ENCODE measurements at regions not wholly inside any gene's neighbourhood (a gene's known extent, or its start where the extent isn't known, plus 50 kb on each side); places are given as distances from the start of the nearest gene placed in this dataset.

- no peak for TF ChIP-seq ETS1 (conservative IDR thresholded peaks at IDR 0.05; ENCODE audit: control insufficient read depth, low read depth, low read length)
- TF ChIP-seq ZNF551 (CRISPR knock-in tag; IDR thresholded peaks at IDR 0.05) = no peak
- TF ChIP-seq HOXB6 (CRISPR knock-in tag; IDR thresholded peaks at IDR 0.05; ENCODE audit: borderline replicate concordance) = no peak
- no peak for TF ChIP-seq NUFIP1 (IDR thresholded peaks at IDR 0.05; ENCODE audit: partially characterized antibody)
- TF ChIP-seq SREBF2 (CRISPR knock-in tag; IDR thresholded peaks at IDR 0.05) = no peak
These were observed 95.4 kb upstream of the CYP1B1 start (continued) for GRCh38 chr2:38171208-38171855.

DNA sequence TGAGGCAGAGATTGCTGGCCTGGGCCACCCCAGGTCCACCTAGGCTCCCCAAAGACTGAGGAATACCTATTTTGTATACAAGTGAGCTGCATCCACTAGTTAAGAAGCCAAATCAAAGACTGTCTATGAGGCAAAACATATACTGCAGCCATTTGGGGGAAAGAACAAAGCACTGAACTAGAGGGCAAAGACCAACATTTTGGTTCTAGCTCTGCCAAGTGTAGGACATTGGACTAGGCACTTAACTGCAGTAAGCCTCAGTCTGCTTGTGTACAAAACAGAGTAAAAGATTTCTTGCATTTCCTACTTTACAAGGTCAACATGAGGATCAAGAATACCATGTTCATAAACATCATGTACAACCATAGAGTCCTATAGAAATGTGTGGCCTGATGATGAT, 94.8 kb upstream of the CYP1B1 start:
- no peak overlapping the region for H2AFZ ChIP-seq (ENCODE audit: low read depth, low read length)
- H3K27ac ChIP-seq (ENCODE audit: extremely low read depth, low read depth, low read length) = no peak overlapping the region
- TF ChIP-seq CBFA2T3 (IDR thresholded peaks at IDR 0.05) = no peak
- no peak for TF ChIP-seq SPI1 (IDR thresholded peaks at IDR 0.05; ENCODE audit: borderline replicate concordance, low read depth, low read length)
- no peak for TF ChIP-seq WHSC1 (IDR thresholded peaks at IDR 0.05; ENCODE audit: low read length)
- no peak for TF ChIP-seq MCM7 (IDR thresholded peaks at IDR 0.05)
- TF ChIP-seq, protein P1, sequence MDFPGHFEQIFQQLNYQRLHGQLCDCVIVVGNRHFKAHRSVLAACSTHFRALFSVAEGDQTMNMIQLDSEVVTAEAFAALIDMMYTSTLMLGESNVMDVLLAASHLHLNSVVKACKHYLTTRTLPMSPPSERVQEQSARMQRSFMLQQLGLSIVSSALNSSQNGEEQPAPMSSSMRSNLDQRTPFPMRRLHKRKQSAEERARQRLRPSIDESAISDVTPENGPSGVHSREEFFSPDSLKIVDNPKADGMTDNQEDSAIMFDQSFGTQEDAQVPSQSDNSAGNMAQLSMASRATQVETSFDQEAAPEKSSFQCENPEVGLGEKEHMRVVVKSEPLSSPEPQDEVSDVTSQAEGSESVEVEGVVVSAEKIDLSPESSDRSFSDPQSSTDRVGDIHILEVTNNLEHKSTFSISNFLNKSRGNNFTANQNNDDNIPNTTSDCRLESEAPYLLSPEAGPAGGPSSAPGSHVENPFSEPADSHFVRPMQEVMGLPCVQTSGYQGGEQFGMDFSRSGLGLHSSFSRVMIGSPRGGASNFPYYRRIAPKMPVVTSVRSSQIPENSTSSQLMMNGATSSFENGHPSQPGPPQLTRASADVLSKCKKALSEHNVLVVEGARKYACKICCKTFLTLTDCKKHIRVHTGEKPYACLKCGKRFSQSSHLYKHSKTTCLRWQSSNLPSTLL (IDR thresholded peaks at IDR 0.05) = no peak
- TF ChIP-seq, protein P2, sequence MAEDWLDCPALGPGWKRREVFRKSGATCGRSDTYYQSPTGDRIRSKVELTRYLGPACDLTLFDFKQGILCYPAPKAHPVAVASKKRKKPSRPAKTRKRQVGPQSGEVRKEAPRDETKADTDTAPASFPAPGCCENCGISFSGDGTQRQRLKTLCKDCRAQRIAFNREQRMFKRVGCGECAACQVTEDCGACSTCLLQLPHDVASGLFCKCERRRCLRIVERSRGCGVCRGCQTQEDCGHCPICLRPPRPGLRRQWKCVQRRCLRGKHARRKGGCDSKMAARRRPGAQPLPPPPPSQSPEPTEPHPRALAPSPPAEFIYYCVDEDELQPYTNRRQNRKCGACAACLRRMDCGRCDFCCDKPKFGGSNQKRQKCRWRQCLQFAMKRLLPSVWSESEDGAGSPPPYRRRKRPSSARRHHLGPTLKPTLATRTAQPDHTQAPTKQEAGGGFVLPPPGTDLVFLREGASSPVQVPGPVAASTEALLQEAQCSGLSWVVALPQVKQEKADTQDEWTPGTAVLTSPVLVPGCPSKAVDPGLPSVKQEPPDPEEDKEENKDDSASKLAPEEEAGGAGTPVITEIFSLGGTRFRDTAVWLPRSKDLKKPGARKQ (CRISPR knock-in tag; IDR thresholded peaks at IDR 0.05) = no peak
- DNase-seq (ENCODE audit: extremely low read depth in 1 of 4, low spot score in 3 of 4) (no peak), FAIRE-seq (no peak), ATAC-seq (no peak)
- H3K9ac ChIP-seq (ENCODE audit: insufficient read depth in 1 of 2, low read depth in 2 of 2, low read length in 2 of 2) = no peak overlapping the region
- no peaks in the 10 kb centered on the region for H3K4me1 ChIP-seq (replicated peaks in 1 of 2; ENCODE audit: control insufficient read depth in 2 of 2, insufficient read depth in 2 of 2, low read length in 2 of 2)
- BruUV-seq (replicated peaks) = no TSS peak
- H3K27me3 ChIP-seq (ENCODE audit: control insufficient read depth in 2 of 2, insufficient read depth in 2 of 2, low read length in 2 of 2) = no peaks in the 10 kb centered on the region; a peak in 2 of 5 replicates
- POLR2A ChIA-PET = interaction anchor here (1.1 kb wide), 1 partner anchor 8 kb away, joined by 4 read pairs; no protein-coding TSS in a partner anchor
- in situ Hi-C loops (cut with MboI) = no loop called here
- H3K4me3 ChIP-seq = no peak overlapping the region
- H3K9me1 ChIP-seq (ENCODE audit: control insufficient read depth, insufficient read depth, low read length) = no peaks in the 10 kb centered on the region
- CTCF ChIA-PET (ENCODE audit: low intra/inter-chr PET ratio) = no interaction called here
- H3K36me3 ChIP-seq (ENCODE audit: control insufficient read depth, insufficient read depth, low read length) = no peaks in the 10 kb centered on the region
- no peaks in the 10 kb centered on the region for H4K20me1 ChIP-seq (replicated peaks; ENCODE audit: control insufficient read depth, insufficient read depth, low read length)
- no peaks in the 10 kb centered on the region for H3K9me3 ChIP-seq (replicated peaks; ENCODE audit: control insufficient read depth, insufficient read depth, low read depth, low read length)
- no peak overlapping the region for H3K4me2 ChIP-seq (ENCODE audit: insufficient read depth, low read length)
- H3K79me2 ChIP-seq (ENCODE audit: control insufficient read depth, insufficient read depth, low read length) = no peaks in the 10 kb centered on the region
- intact Hi-C loops (cut with micrococcal nuclease) = no loop called here

All from K562 (cell line).